Activated CD4-positive, alpha-beta T cell treated with anti-CD3 and anti-CD28 coated beads, Interleukin-2, amount 50 U/mL, for 48 hours (primary cell): ENCODE measurements at regions not wholly inside any gene's neighbourhood (a gene's known extent, or its start where the extent isn't known, plus 50 kb on each side); places are given as distances from the start of the nearest gene placed in this dataset.

Experiments used
- DNase-seq, 2 experiments: peaks; one replicate each; pipeline ENCODE4 v3.0.0-alpha.2; 2020

DNA sequence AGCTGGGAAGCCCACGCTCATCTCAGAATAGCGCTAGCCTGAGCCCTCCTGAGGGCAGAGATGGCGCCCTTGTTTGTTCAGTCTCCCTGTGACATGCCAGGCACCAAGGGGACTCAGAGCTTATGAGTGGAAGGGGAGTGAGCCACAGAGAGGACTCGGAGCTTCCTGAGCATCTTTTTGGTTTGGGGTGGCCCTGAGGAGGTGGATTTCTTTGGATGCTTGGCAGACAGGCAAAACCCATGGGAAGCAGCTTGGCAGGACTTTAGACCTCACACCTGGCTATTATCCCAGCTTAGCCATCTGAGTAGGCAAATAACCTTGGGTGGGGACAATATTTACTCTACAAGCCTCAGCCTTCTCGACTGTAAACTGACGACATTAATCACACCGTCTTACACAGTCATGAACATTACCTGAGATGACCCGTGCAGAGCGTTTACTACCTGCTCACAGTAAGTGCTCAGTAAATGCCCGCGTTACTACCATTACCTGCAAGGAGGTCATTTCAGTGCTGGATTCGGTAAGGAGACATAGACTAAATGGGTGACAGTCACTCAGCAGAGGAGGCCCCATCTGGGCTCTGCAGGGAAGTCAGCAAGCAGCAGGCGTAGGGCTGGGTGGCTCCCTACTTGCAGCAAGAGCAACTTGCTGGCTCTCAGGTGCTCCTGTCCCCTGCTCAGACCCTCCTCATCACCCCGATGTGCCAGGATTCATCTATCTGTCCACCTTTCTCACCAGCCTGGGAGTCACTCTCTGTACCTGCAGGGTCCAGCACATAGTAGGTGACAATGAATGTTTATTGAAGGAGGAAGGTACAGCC lies 54.9 kb downstream of the KLHDC7A start:
- DNase-seq: no peak

DNA sequence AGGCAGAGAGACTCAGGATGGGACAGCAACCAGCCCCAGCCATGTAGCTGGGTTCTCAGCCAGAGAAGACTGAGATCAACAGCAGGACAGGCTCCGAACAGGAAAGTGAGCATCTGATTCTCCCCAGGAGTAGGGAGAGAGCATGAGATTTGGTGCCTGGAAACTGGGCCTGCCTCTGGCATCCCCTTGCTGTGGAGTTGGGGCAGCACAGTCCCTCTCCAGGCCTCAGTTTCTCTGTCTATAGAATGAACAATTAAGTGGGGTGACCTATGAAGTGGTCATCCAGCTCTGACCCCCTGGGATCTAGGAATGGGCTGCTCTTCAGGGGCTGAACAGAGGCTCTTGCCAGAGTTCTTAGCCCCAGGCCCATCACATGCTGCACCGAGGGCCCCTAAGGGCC lies 55.6 kb downstream of the KLHDC7A start:
- DNase-seq: no peak

DNA sequence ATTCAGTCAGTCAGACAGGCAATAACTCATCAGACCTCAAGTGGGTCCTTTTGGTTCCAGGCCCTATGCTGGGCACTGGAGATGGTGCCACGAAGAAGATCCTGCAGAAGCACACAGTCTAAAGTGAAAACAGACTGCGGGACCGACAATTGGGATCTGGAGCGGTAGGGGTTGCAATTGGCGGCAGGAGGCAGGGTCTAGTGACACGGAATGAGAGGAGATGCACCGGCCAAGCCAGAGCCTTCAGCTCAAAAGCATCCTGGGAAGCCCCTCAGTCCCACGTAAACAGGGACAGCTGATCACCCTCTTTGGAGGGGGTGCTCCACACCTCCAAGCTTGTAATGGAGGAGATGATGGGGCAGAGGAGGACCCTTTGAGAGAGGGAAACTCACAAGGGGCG lies 56.2 kb downstream of the KLHDC7A start:
- DNase-seq: no peak

DNA sequence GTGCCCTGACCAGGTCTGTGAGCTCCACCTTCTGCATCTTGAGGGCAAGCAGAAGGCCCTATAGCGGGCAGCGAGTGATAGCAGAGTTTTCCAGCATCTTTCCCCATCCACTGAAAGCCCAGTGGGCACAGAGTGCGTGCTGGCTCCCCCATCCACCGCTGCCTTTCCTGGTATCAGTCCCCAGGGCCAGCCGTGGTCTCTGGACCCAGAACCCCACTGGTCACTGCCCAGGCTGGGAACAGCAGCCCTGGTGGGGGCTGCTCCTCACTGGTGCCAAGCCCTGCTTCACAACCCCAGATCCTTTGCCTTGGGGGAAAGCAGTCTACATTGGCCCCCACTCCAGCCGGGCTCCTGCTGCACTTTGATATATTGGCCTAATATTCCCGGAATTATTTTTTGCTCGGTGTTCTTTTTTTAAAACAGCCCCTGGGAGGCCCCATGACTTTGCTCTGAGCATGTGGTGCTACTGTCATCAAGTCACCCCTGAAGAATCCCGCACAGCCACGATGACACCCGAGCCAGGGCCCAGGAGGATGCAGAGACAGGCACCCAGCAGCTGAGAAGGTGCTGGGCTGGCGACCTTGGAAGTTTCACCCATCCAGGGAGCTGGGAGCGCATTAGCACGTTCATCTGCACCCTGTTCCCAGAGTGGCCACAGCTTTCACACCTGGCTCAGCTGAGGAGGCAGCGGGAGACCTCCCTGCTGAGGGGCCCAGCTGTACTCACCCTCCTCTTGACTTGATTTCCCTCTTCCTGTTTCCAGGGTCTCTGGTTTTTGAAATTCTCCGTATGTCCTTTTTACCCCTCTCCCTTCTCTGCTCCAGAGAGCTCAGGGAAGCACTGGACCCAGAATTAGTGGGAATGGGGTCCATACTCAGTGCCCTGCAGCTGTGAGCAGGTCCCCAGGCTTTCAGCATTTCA lies 56.9 kb downstream of the KLHDC7A start:
- DNase-seq: no peak

DNA sequence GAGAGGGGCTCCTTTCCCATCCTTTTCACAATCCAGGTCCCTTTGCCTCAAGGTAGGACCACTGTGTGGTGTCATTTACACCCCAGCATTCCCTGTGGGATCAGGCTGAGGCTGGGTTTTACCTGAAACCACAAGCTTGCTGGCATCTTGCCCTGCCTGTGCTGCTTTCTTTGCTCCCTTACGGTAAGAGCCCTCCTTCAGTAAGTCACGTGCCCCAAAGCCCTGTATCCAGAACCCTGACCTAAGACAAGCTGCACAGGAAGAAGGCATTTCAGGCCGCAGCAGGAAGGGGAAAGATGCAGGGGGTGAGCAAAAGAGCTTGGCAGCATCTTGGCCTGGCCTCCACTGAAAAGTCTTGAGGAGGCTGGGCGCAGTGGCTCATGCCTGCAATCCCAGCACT lies 58.4 kb downstream of the KLHDC7A start:
- DNase-seq: no peak

DNA sequence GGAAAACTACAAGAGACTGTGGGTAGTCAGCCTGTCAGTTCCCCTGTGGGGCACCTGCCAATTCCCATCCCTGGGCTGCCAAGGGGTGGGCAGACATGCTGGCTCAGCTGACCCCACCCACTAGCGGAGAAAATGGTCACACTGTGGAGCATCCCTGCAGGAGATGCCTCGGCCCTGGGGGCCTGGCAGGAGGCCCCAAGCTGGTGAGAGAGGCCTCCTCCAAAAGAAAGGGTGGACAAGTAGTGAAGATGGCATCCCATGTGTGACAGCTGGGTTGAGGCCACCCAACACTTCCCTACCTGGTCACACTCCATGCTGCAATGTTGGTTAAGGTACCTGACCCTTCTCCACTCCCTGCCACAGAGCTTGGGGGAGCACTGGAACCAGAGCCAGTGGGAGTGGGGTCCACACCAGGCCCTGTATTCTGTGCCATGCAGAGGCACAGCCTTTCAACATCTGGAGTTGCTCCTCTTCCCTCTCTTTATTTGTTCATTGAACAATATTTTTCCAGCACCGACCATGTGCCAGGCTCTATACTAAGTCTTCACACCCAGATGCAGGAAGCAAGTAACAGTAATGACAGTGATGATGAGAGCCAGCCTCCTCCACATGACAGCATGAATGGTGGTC lies 59.5 kb downstream of the KLHDC7A start:
- DNase-seq: no peak

DNA sequence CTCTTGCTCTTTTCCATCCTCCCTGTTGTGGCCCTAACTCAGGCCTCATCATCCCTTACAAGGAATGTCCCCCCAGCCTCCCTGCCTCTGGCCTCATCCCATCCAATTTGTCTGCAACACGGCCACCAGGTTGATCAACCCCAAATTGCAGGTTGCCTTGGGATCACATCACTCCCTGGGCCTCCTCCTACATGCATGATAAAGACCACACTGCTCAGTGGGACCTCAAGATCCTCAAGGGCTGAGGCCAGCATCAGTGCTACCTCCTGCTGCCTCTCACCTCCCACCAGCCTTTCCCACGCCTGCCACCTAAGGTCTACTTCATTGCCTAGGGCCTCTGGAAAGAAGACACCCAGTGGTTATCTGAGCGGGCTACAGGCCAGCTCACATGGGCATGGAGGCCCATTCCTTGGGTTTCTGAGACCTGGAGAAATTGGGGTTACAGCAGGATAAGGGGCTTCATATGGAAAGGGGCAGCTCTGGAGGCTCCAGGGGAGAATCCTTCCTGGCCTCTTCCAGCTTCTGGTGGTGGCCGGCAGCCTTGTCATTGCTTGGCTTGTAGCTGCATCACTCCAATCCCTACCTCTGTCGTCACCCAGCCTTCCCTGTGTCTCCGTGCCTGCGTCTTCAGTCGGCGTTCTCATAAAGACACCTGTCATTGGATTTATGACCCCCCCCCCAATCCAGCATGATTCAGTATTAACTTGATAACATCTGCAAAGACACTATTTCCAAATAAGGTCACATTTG lies 60.5 kb downstream of the KLHDC7A start:
- DNase-seq: no peak

DNA sequence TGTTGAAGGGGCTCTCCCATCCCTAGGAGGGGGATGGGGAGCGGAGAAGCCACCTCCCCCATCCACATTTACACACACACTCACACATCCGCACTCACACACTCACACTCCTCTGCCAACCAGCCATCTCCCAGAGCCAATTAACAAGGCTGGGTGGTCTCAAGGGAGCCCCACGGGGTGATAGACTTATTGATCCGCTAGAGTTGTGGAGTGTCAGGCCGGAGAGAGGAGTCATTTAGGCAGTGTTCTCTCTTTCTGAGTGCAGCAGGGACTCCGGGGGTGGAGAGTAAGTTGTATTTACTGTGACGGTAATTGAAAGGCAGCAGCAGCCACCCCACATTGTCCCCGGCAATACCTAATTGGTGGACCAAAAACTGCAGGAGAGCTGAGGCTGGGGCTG lies 61.6 kb downstream of the KLHDC7A start:
- no peak for DNase-seq

DNA sequence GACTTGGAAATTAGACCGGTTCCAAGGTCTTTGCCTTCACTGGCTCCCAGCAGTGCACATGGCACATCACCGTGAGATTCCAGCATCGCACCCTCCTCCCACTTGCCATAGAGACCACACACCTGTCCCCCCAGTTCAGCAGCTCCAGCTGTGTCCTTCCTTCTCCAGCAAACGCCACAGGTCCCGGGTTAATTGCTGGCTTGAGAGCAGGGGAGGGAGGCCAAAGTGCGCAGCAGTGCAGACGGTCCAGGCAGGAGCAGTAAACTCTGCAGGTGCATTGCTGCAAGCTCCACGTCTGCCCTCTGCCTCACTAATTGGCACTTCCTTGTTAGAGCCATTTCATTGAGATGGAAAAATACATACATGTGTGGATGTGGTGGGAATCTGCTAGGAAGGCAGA lies 65.3 kb downstream of the KLHDC7A start:
- no peak for DNase-seq

DNA sequence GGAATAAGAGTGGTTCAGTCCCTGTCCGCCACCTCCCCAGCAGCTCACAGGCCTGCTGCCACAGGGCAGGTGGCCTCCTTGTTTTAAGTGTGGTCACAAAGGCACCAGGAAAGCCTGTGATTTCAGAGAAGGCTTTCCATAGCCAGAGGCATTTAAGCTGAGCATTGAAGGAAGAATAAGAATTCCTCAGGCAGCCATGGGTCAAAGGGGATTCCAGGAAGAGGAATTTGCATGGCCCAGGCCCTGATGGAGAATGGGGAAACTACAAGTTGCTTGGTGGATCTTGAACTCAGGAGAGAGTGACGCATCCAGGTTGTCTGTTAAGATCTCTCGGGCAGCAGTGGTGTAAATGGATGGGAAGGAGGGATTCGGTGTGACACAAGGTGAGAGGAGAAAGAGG lies 66.7 kb downstream of the KLHDC7A start:
- no peak for DNase-seq

DNA sequence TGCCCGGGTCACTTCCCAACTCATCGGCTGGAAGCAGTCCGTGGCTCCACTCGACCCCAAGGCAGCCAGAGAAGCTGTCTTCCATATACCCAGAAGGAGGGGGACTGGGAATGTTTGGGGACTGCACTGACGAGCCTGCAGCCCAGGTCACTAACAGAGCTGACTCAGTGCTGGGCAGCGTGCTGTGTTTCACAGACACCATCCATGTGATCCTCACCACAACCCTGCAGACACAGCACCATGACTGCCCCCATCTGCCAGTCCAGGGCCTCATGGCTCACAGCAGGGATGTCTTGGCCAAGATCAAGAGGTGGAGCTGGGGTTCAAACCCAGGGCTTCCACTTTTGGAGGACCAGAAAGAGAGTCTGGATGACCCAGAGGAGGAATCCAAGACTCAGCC lies 67.9 kb downstream of the KLHDC7A start:
- DNase-seq: no peak

DNA sequence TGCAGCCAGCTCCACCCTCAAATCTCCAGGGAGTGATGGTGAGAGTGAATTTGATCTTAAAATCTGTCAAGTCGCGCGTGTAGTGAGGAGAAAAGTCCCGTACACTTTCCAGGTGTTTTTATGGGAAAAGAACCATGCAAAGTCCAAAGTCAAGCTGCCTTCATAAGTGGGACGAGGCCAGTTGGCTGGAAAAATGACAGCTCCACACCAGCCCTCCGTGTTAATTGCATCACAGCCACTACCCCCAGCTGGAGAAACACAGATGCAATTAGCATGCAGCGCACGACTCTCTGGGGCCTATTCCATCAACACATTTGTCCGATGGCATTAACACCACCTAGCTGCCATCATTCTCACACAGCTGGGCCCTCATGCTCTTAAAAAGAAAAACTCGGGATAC lies 68.4 kb downstream of the KLHDC7A start:
- no peak for DNase-seq

DNA sequence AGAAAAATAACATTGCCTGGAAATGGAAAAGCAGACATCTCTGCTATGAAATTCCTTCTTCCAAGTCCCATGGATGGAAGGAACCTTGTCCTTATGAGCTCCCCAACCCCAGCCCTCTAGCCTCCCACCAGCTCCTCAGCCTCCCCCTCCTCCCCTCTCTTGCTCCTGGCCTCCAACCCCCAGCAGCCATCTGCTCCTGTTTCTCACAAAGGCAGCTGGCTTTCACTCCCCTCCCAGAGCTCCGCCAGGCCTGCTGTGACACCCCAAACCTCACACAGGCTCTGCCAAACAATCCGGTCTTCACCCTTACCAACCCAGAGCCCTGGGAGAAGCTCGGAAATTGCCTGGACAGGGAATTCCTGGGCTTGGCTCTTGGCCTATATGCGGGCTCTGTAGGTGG lies 69.2 kb downstream of the KLHDC7A start:
- no peak for DNase-seq

DNA sequence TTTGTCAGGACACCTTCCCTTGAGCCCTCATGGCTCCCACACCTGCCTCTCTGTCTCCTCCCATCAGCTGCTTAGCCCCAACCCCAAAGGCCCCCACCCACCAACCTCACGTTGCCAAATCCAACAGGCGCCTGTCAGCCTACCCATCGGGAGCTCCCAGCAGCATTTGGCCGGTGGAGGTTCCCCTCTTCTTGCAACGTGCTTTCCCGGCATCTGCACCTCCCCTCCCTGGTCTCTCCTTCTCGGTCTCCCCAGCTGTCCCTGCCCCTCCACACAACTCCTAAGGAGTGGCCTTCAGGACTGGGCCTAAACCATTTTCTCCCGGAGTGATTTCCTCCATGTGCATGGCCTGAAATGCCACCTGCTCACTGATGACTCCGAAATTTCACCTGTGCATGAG lies 71.9 kb downstream of the KLHDC7A start:
- DNase-seq: no peak

DNA sequence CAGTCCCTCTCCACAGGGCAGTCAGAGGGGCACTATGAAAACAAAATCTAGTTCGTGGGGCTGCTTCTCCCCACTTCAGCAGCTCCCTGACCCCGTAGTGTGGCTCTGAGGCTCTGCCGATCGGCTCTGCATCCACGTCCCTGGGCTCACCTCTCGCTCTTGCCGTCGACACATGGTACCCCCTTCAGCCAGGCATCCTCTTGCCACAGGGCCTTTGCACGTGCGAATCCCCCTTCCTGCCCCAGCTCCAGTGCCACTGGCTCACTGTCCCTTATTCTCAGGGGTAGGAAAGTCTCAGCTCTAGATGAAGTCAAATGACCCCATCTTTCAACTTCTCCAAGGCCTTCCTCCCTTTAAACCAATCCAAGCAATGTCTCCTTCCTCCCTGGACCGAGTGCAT lies 72.7 kb downstream of the KLHDC7A start:
- DNase-seq: no peak

DNA sequence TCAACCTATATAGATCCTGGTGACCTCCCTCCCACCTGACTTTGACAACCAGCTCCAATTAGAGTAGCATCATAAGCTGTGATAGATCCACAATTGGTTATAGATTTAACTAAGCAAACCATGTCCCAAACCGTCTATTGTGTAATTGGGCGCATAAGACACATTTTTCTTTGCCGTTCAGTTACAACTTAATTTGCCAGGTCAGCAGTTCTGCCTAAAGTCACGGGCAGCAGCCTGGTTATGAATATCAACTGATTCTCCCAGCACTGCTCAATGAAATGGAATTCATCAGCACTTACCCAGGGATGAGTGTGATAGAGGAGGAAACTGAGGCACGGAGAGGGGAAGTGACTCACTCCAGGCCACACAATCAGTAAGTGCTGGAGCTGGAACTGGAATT lies 73.4 kb downstream of the KLHDC7A start:
- DNase-seq: no peak

DNA sequence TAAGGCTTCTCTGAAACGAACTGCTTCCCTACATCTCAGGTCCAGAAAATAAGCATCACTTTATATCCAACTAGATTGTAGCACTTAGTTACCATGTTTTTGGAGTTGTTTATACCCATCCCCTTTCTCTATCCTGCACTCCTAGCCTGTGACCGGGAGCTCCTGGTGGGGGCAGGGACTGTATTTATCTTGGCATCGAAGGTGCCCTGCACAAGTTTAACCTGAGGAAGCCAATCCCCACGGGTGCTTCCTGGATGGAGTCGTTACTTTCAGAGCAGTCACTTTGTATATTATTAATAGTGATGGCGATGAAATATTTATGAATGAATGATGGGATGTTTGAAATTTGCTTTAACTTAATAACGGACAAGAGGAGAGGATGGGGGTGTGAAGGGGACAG lies 73.9 kb downstream of the KLHDC7A start:
- DNase-seq: no peak

DNA sequence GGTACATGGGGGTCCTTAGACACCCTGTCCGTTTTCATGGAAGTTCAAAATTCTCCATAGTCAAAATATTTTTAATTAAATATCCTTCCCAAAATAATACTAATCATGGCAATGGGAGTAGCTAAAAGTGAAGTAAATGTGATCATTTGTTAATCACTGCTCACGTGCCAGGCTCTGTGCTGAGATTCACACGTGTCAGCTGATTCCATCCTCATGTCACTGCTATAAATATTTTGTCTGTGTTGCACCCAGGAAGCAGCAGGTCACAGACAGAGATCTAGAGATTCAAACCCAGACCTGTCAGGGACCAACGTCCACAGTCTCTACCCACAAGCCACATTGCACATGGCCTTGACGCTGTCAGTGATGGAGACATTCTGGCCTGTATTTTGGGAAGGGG lies 74.3 kb downstream of the KLHDC7A start:
- no peak for DNase-seq

DNA sequence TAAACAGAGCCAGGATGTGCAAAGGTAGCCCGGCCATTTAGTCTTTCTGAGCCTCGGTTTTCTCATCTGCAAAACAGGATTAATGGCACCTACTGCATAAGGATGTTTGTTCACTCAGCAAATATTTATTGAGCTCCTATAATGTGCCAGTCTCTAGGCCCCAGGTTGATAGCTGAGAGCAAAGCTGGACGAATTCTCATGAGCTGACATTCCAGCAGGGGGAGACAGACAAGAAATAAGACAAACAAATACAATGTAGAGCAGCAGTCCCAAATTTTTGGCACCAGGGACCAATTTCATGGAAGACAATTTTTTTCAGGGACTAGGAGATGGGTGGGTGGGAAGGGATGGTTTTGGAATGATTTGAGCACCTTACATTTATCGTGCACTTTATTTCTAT lies 74.3 kb upstream of the PAX7 start:
- DNase-seq: no peak

DNA sequence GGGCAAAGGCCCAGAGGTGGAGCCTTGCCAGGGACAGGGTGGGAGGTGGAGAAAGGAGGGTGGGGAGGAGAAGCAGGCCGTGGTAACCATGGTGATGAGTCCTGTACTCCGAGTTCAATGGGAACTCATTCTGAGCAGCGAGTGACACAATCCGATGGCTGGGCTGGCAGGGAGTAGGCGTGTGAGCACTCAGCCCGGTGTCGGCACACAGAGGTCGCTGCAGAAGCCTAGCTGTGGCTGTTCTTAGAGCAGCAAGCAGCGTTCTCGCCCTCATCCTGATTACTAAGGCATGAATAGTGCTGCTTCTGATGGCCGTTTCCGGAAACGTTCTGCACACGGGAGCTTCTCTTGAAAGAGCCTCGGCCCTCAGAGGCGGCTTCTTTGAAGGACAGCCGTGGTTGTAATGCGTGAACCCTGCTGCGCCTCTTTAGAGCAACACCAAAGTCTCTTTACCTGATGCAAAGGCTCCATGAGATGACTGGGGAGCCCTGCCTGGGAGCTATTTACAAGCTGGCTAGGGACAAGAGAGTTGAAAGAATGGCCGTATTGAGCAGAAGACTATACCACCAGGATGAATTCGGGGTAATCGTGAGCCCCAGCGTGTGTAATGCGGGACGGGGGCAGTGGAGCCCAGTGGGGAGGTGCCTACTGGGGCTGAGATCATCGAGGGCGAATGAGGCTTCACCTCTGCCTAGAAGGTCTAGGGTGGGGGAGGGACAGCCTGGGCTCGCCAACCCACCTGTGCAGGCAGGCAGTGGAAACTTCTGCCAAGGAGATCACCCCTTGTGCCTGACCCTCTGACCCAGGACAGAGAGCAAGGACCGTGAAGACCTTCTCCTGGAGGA lies 72.8 kb upstream of the PAX7 start:
- DNase-seq: peak in 1 of 2 experiments; percentile 24

DNA sequence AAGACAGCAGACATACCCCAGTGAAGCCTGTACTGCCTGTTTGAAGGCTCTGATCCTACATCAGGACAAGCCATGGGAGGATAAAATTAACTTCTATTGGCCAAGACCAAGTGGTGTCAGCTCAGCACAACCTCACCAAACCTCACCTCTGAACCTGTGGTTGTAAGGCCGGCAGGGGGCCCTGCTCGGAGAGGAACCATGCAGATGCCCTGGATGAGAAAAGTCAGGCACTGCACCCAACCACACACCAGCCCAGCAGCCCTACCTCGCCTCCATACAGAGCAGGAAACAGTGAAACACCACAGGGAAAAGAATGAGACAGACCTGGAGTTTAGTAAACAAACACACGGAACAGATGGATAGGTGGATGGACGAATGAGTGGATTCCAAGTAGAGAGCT lies 70.0 kb upstream of the PAX7 start:
- no peak for DNase-seq

DNA sequence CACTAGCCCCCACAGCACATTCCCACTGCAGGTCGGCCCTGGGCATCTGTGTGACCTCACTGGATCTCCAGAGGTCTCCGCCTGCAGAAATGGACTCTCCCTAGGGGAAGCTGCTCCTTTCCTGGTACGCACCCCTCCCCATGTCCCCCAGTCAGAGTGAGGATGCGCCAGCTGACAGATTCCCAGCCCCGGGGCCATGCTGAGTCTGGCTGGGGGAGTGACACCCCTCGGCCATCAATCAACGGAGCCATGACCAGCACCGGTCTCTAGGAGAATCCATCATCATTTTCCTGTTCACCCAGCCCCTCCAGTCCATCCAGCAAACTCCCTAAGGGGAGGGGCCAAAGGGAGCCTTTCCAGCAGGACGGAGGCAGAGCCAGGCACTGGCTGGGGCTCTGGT lies 68.7 kb upstream of the PAX7 start:
- DNase-seq: no peak
